GM12878 (cell line): ENCODE measurements at regions not wholly inside any gene's neighbourhood (a gene's known extent, or its start where the extent isn't known, plus 50 kb on each side); places are given as distances from the start of the nearest gene placed in this dataset.

ENCODE experiments used
- ATAC-seq: fragments of 200-7000 bp; cut with Tn5 transposase; 3 replicates; pipeline ENCODE4 v1.9.1; 2020; ENCODE audit warnings: mild to moderate bottlenecking, moderate library complexity
- BruUV-seq: library from RNA; stranded (reverse); fragments of 400-500 nt; replicated peaks from 2 replicates; lab custom pipeline; 2021; lab: Mats Ljungman, UMichigan
- CTCF ChIA-PET: fragments of 300-600 bp; sonication (Branson Sonifier 250); formaldehyde crosslinking; extraction: SDS; loops from one replicate; lab custom pipeline; 2021; ENCODE audit warnings: inconsistent platforms; lab: Yijun Ruan, JAX
- POLR2A ChIA-PET: fragments of 350-600 bp; formaldehyde crosslinking; extraction: SDS; loops from one replicate; lab custom pipeline; 2021; ENCODE audit warnings: inconsistent platforms; lab: Charles Lee
- RAD21 ChIA-PET: fragments of 300-600 bp; sonication (Branson Sonifier 250); formaldehyde crosslinking; loops from one replicate; lab custom pipeline; 2023; ENCODE audit warnings: antibody characterized with exemption; ENCODE audit not compliant: unreplicated experiment; lab: Charles Lee
- SMC1A ChIA-PET: fragments of 300-600 bp; sonication (Branson Sonifier 250); formaldehyde crosslinking; loops from one replicate; lab custom pipeline; 2023; ENCODE audit not compliant: unreplicated experiment, uncharacterized antibody; lab: Charles Lee
- DNase-seq: peaks from one replicate; pipeline ENCODE4 v3.0.0-alpha.2; 2011; ENCODE audit warnings: low read depth, low spot score
- FAIRE-seq: peaks from 3 replicates; lab custom pipeline; 2011; peaks lifted over from hg19 to GRCh38; lab: Jason Lieb, UNC
- H2AFZ ChIP-seq: 2 replicates; pipeline ENCODE4 v1.6.0; 2011; ENCODE audit warnings: low read depth, low read length, control low read depth; ENCODE audit not compliant: control insufficient read depth
- H3K27ac ChIP-seq: 2 replicates; pipeline ENCODE4 v1.5.1; 2011; ENCODE audit warnings: control low read depth; ENCODE audit not compliant: control insufficient read depth, insufficient read depth
- H3K27me3 ChIP-seq, 2 experiments: replicated peaks in 1 of 2; 2 replicates each; pipeline versions ENCODE4 v1.6.0 to v1.6.1; 2011; ENCODE audit warnings: low read length in 1 of 2; ENCODE audit not compliant: control insufficient read depth in 2 of 2, insufficient read depth in 2 of 2
- H3K36me3 ChIP-seq, 2 experiments: 2 replicates each; pipeline ENCODE4 v1.5.1; 2011; ENCODE audit warnings: low read length in 1 of 2; ENCODE audit not compliant: control insufficient read depth in 2 of 2, insufficient read depth in 2 of 2
- H3K4me1 ChIP-seq: 2 replicates; pipeline ENCODE4 v1.6.1; 2011; ENCODE audit warnings: mild to moderate bottlenecking, low read length, moderate library complexity, mixed read lengths; ENCODE audit not compliant: control insufficient read depth, insufficient read depth
- H3K4me2 ChIP-seq: 2 replicates; pipeline ENCODE4 v1.6.0; 2011; ENCODE audit warnings: control low read depth; ENCODE audit not compliant: control insufficient read depth, insufficient read depth
- H3K4me3 ChIP-seq: fragments of 200-600 bp; sonication (generic); 2 replicates; pipeline ENCODE4 v1.5.1; 2016
- H3K79me2 ChIP-seq: 2 replicates; pipeline ENCODE4 v1.6.0; 2011; ENCODE audit warnings: low read length; ENCODE audit not compliant: control insufficient read depth, insufficient read depth
- H3K9ac ChIP-seq: 2 replicates; pipeline ENCODE4 v1.8.0; 2011; ENCODE audit warnings: low read length, control low read depth, mixed read lengths; ENCODE audit not compliant: control insufficient read depth, insufficient read depth
- H3K9me3 ChIP-seq: replicated peaks from 3 replicates; pipeline ENCODE4 v1.5.1; 2011; ENCODE audit warnings: mild to moderate bottlenecking, low read length; ENCODE audit not compliant: control insufficient read depth, insufficient read depth
- H4K20me1 ChIP-seq: 2 replicates; pipeline ENCODE4 v1.6.0; 2011; ENCODE audit not compliant: control insufficient read depth, insufficient read depth
- CHD2 ChIP-seq: IDR thresholded peaks from 2 replicates; pipeline ENCODE4 v1.6.1; 2011; ENCODE audit warnings: low read depth, low read length, improper control_type of control experiment, borderline replicate concordance
- CREM ChIP-seq: IDR thresholded peaks from 2 replicates; pipeline ENCODE4 v1.6.1; 2014; ENCODE audit warnings: antibody characterized with exemption, low read depth
- EGR1 ChIP-seq, 2 experiments: IDR thresholded peaks; 1 replicate in 1 of 2; 2 replicates in 1 of 2; pipeline ENCODE4 v1.6.1; 2011 to 2012; ENCODE audit warnings: low read depth in 2 of 2, low read length in 2 of 2, borderline replicate concordance in 1 of 2, mild to moderate bottlenecking in 1 of 2, moderate library complexity in 1 of 2
- ESRRA ChIP-seq: IDR thresholded peaks from 2 replicates; pipeline ENCODE4 v1.6.1; 2012; ENCODE audit warnings: mild to moderate bottlenecking, low read length, improper control_type of control experiment
- MXI1 ChIP-seq: fragments of 150-350 bp; IDR thresholded peaks from 2 replicates; pipeline ENCODE4 v1.6.1; 2011; ENCODE audit warnings: low read depth, mild to moderate bottlenecking, inconsistent platforms, low read length, improper control_type of control experiment
- MYB ChIP-seq: fragments of 150-350 bp; IDR thresholded peaks from 2 replicates; pipeline ENCODE4 v1.6.1; 2014; ENCODE audit warnings: mild to moderate bottlenecking, low read depth, low read length, borderline replicate concordance
- PAX8 ChIP-seq: fragments of 450-650 bp; IDR thresholded peaks from 2 replicates; pipeline ENCODE4 v1.6.1; 2017; ENCODE audit warnings: mild to moderate bottlenecking, moderate library complexity
- POLR2AphosphoS2 ChIP-seq: IDR thresholded peaks from 2 replicates; pipeline ENCODE4 v1.6.1; 2011; ENCODE audit warnings: low read depth, mild to moderate bottlenecking, low read length, improper control_type of control experiment, moderate library complexity
- RAD21 ChIP-seq: IDR thresholded peaks from 2 replicates; pipeline ENCODE4 v1.6.1; 2011; ENCODE audit warnings: mild to moderate bottlenecking, low read depth, low read length, moderate library complexity; ENCODE audit not compliant: insufficient read depth
- RCOR1 ChIP-seq: conservative IDR thresholded peaks from 2 replicates; pipeline ENCODE4 v1.6.1; 2012; ENCODE audit warnings: low read depth, low read length, improper control_type of control experiment
- ZSCAN29 ChIP-seq: fragments of 450-650 bp; IDR thresholded peaks from 2 replicates; pipeline ENCODE4 v1.6.1; 2017; ENCODE audit warnings: mild to moderate bottlenecking, moderate library complexity
- in situ Hi-C: fragments of 300-500 bp; cut with MboI; formaldehyde crosslinking; loops from 9 replicates; pipeline ENCODE4 v1.14.3; 2018; ENCODE audit warnings: mixed read lengths
- intact Hi-C: fragments of 100-400 bp; cut with micrococcal nuclease; formaldehyde crosslinking; loops from one replicate; pipeline ENCODE4 v1.14.2; 2022; ENCODE audit not compliant: unreplicated experiment
- TF ChIP-seq, protein P1 (sequence below): fragments of 450-650 bp; IDR thresholded peaks from 2 replicates; pipeline ENCODE4 v1.6.1; 2018; ENCODE audit warnings: borderline replicate concordance, mild to moderate bottlenecking; ENCODE audit not compliant: partially characterized antibody
- TF ChIP-seq, protein P2 (sequence below): fragments of 450-650 bp; formaldehyde crosslinking; IDR thresholded peaks from 2 replicates; pipeline ENCODE4 v1.5.0; 2022; ENCODE audit warnings: mild to moderate bottlenecking, missing genetic modification characterization
- TF ChIP-seq, protein P3 (sequence below): fragments of 150-350 bp; IDR thresholded peaks from 2 replicates; pipeline ENCODE4 v1.6.1; 2014; ENCODE audit warnings: mild to moderate bottlenecking, low read depth, low read length

DNA sequence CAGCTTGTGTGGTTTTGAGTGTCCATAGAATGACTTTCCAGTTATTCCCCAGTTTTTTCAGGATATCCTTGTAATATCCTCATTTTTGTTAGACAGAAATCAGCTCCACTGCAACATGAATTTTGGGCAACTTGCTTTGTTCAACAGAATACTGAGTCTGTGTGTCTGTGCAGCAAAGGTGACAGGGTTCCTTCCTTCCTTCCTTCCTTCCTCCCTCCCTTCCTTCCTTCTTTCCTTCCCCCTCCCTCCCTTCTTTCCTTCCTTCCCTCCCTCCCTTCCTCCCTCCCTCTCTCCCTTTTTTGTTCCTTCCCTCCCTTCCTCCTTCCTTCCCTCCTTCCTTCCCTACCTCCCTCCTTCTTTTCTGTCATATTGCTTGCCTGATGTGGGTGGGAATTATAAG, 496.5 kb downstream of the EPM2A start:
- ChIA-PET POLR2A (no interaction called here), SMC1A (no interaction called here), CTCF (no interaction called here), RAD21 (no interaction called here)
- intact Hi-C loops: no loop called here
- Histone ChIP-seq H3K4me2 (no peak overlapping the region), H3K79me2 (no peaks in the 10 kb centered on the region), H4K20me1 (no peaks in the 10 kb centered on the region), H3K9me3 (no peaks in the 10 kb centered on the region), H2AFZ (no peak overlapping the region), H3K4me3 (no peak overlapping the region), H3K36me3 (no peaks in the 10 kb centered on the region), H3K27ac (no peak overlapping the region), H3K4me1 (no peaks in the 10 kb centered on the region), H3K27me3 (no peaks in the 10 kb centered on the region), H3K9ac (no peak overlapping the region)
- TF ChIP-seq ZSCAN29: no peak
- TF ChIP-seq, protein P1, sequence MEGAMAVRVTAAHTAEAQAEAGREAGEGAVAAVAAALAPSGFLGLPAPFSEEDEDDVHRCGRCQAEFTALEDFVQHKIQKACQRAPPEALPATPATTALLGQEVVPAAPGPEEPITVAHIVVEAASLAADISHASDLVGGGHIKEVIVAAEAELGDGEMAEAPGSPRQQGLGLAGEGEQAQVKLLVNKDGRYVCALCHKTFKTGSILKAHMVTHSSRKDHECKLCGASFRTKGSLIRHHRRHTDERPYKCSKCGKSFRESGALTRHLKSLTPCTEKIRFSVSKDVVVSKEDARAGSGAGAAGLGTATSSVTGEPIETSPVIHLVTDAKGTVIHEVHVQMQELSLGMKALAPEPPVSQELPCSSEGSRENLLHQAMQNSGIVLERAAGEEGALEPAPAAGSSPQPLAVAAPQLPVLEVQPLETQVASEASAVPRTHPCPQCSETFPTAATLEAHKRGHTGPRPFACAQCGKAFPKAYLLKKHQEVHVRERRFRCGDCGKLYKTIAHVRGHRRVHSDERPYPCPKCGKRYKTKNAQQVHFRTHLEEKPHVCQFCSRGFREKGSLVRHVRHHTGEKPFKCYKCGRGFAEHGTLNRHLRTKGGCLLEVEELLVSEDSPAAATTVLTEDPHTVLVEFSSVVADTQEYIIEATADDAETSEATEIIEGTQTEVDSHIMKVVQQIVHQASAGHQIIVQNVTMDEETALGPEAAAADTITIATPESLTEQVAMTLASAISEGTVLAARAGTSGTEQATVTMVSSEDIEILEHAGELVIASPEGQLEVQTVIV: no peak
- no peak for TF ChIP-seq POLR2AphosphoS2
- no peak for TF ChIP-seq CREM
- TF ChIP-seq CHD2: no peak
- no peak for TF ChIP-seq MYB
- no peak for TF ChIP-seq EGR1 (IDR thresholded peaks at IDR 0.05; ENCODE audit: borderline replicate concordance in 1 of 2, low read depth in 2 of 2, low read length in 2 of 2)
- no peak for TF ChIP-seq ESRRA
- no peak for TF ChIP-seq PAX8
- TF ChIP-seq, protein P2, sequence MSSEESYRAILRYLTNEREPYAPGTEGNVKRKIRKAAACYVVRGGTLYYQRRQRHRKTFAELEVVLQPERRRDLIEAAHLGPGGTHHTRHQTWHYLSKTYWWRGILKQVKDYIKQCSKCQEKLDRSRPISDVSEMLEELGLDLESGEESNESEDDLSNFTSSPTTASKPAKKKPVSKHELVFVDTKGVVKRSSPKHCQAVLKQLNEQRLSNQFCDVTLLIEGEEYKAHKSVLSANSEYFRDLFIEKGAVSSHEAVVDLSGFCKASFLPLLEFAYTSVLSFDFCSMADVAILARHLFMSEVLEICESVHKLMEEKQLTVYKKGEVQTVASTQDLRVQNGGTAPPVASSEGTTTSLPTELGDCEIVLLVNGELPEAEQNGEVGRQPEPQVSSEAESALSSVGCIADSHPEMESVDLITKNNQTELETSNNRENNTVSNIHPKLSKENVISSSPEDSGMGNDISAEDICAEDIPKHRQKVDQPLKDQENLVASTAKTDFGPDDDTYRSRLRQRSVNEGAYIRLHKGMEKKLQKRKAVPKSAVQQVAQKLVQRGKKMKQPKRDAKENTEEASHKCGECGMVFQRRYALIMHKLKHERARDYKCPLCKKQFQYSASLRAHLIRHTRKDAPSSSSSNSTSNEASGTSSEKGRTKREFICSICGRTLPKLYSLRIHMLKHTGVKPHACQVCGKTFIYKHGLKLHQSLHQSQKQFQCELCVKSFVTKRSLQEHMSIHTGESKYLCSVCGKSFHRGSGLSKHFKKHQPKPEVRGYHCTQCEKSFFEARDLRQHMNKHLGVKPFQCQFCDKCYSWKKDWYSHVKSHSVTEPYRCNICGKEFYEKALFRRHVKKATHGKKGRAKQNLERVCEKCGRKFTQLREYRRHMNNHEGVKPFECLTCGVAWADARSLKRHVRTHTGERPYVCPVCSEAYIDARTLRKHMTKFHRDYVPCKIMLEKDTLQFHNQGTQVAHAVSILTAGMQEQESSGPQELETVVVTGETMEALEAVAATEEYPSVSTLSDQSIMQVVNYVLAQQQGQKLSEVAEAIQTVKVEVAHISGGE: no peak
- no peak for TF ChIP-seq RAD21
- no peak for TF ChIP-seq MXI1
- TF ChIP-seq, protein P3, sequence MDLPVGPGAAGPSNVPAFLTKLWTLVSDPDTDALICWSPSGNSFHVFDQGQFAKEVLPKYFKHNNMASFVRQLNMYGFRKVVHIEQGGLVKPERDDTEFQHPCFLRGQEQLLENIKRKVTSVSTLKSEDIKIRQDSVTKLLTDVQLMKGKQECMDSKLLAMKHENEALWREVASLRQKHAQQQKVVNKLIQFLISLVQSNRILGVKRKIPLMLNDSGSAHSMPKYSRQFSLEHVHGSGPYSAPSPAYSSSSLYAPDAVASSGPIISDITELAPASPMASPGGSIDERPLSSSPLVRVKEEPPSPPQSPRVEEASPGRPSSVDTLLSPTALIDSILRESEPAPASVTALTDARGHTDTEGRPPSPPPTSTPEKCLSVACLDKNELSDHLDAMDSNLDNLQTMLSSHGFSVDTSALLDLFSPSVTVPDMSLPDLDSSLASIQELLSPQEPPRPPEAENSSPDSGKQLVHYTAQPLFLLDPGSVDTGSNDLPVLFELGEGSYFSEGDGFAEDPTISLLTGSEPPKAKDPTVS: no peak
- no peak for TF ChIP-seq RCOR1
- in situ Hi-C loops: no loop called here
- FAIRE-seq: no peak
- ATAC-seq: no peak
- no peak for DNase-seq
- BruUV-seq: no TSS peak
